ENCODE measurements at regions not wholly inside any gene's neighbourhood (a gene's known extent, or its start where the extent isn't known, plus 50 kb on each side); places are given as distances from the start of the nearest gene placed in this dataset.
A peak's percentile ranks its signal among the peaks of the same experiment; 100 is the strongest.

GRCh38 chr20:22921595-22922421 is 113.3 kb upstream of the SSTR4 start (continued):
- TF ChIP-seq, protein P1, sequence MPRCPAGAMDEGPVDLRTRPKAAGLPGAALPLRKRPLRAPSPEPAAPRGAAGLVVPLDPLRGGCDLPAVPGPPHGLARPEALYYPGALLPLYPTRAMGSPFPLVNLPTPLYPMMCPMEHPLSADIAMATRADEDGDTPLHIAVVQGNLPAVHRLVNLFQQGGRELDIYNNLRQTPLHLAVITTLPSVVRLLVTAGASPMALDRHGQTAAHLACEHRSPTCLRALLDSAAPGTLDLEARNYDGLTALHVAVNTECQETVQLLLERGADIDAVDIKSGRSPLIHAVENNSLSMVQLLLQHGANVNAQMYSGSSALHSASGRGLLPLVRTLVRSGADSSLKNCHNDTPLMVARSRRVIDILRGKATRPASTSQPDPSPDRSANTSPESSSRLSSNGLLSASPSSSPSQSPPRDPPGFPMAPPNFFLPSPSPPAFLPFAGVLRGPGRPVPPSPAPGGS (IDR thresholded peaks at IDR 0.05) = no peak

DNA sequence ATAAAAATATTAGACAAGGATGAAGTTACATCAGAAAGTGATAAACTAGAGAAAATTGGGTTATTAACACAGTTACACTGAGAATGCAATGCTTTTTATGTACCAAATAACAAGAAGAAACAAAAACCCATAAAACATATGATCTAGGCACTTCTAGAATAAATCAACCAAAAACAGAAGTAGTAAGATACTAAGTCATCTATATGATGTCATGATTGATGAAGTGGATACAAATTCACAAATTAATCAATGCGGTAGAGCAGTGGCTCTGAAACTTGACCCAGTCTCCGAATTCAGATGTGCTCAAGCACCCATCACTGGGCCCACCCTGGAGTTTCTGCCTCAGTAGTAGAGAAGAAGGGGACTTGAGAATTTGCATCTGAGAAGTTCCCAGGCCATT is 112.1 kb upstream of the SSTR4 start:
- FAIRE-seq (peak; percentile 84), DNase-seq (ENCODE audit: low read depth in 1 of 2, low spot score in 1 of 2) (no peak), ATAC-seq (no peak)
- Histone ChIP-seq H3K4me2 (no peak overlapping the region), H3K4me1 (peaks cover 40% of the 10 kb centered on the region), H3K9me3 (no peaks in the 10 kb centered on the region), H3K27ac (peak overlapping the region; percentile 51 to 68; a peak in 4 of 6 replicates), H3K4me3 (no peak overlapping the region)
- POLR2A ChIA-PET = no interaction called here
- TF ChIP-seq JUN (IDR thresholded peaks at IDR 0.05) (no peak), TFCP2L1 (CRISPR knock-in tag; IDR thresholded peaks at IDR 0.05) (no peak), HOXB13 (CRISPR knock-in tag; IDR thresholded peaks at IDR 0.05; ENCODE audit: low read depth) (no peak), ZNF302 (CRISPR knock-in tag; IDR thresholded peaks at IDR 0.05) (no peak), HDAC2 (IDR thresholded peaks at IDR 0.05) (no peak), KDM1A (IDR thresholded peaks at IDR 0.05; ENCODE audit: low read depth) (no peak), ZSCAN20 (CRISPR knock-in tag; IDR thresholded peaks at IDR 0.05) (no peak), NFE2L2 (conservative IDR thresholded peaks at IDR 0.05; ENCODE audit: low read length) (no peak), SREBF2 (IDR thresholded peaks at IDR 0.05) (no peak), ELK1 (IDR thresholded peaks at IDR 0.05; ENCODE audit: low read depth, low read length) (no peak), FOSL2 (IDR thresholded peaks at IDR 0.05) (no peak), FOSL2 (CRISPR knock-in tag; IDR thresholded peaks at IDR 0.05) (no peak), MYC (IDR thresholded peaks at IDR 0.05; ENCODE audit: borderline replicate concordance, low read length) (no peak), MAZ (IDR thresholded peaks at IDR 0.05; ENCODE audit: borderline replicate concordance, low read depth, low read length) (no peak), BHLHE40 (IDR thresholded peaks at IDR 0.05; ENCODE audit: low read depth, low read length) (no peak), CHD4 (IDR thresholded peaks at IDR 0.05; ENCODE audit: borderline replicate concordance) (no peak)
- TF ChIP-seq, protein P2, sequence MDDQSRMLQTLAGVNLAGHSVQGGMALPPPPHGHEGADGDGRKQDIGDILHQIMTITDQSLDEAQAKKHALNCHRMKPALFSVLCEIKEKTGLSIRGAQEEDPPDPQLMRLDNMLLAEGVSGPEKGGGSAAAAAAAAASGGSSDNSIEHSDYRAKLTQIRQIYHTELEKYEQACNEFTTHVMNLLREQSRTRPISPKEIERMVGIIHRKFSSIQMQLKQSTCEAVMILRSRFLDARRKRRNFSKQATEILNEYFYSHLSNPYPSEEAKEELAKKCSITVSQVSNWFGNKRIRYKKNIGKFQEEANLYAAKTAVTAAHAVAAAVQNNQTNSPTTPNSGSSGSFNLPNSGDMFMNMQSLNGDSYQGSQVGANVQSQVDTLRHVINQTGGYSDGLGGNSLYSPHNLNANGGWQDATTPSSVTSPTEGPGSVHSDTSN (IDR thresholded peaks at IDR 0.05) = no peak
- TF ChIP-seq, protein P1 (IDR thresholded peaks at IDR 0.05) = no peak
- 95% methylated on average over 2 of the region's 2 CpGs for WGBS (ENCODE audit: missing lambda C conversion rate)
- CTCF ChIA-PET = interaction anchor here (1.7 to 2.1 kb wide), 2 partner anchors 34 to 199 kb away, joined by 3 to 5 read pairs; no protein-coding TSS in a partner anchor

DNA sequence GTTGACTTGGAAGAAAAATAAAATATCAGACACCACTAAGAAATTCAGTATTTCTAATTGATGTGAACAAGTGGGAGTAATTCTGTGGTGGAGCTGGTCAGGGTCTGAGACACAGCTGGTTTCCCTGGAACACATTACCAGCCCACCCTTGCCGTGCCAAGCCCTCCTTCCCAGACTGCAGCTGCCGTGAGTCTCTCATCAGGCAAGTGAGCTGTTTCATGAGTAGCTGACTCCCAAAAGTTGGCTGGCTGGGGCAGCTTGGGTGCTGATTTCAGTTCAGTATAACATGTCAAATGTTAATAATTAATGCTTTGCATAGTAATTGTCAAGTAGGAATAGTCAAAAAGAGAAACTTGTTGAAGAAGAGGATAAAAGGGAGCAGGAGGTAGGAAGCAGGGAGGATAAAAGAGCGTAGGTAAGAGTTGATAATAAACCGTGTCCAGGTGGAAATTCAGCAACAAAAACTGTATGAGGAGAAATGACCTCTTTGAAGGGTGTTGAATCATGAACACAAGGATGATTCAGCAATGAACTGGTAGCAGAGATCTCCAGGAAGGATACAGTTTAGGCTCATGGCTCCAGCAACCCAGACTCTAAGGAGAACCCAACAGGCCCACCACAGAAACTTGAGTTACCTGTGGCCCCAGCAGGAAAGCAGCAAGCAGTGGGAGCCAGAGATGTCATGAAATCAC is 110.9 kb upstream of the SSTR4 start:
- ATAC-seq (peak in 1 of 2 experiments; percentile 63; a peak in 3 of 6 replicates), DNase-seq (ENCODE audit: low read depth in 1 of 2, low spot score in 1 of 2) (no peak), FAIRE-seq (peak; percentile 79)
- CTCF ChIA-PET = interaction anchor here (1.0 kb wide), 1 partner anchor 232 kb away, joined by 3 read pairs; no protein-coding TSS in a partner anchor
- H3K4me3 ChIP-seq = no peak overlapping the region
- H3K4me1 ChIP-seq = peaks cover 44% of the 10 kb centered on the region
- POLR2A ChIA-PET = no interaction called here
- WGBS (ENCODE audit: missing lambda C conversion rate) = 64% methylated on average over 4 of the region's 4 CpGs
- H3K27ac ChIP-seq = peak overlapping the region; percentile 51 to 70
- no peaks in the 10 kb centered on the region for H3K9me3 ChIP-seq
- H3K4me2 ChIP-seq = peak overlapping the region; percentile 3; the same call in 2 of the 3 replicates
- TF ChIP-seq JUN (IDR thresholded peaks at IDR 0.05) (no peak), JUNB (IDR thresholded peaks at IDR 0.05) (no peak), HOXB13 (CRISPR knock-in tag; IDR thresholded peaks at IDR 0.05; ENCODE audit: low read depth) (no peak), HEYL (CRISPR knock-in tag; IDR thresholded peaks at IDR 0.05) (no peak), ZSCAN20 (CRISPR knock-in tag; IDR thresholded peaks at IDR 0.05) (no peak), EP300 (IDR thresholded peaks at IDR 0.05) (no peak), FOSB (CRISPR knock-in tag; IDR thresholded peaks at IDR 0.05) (no peak), ATOH8 (CRISPR knock-in tag; IDR thresholded peaks at IDR 0.05; ENCODE audit: low read depth) (no peak), POLR2A (IDR thresholded peaks at IDR 0.05; ENCODE audit: low read length) (no peak), CEBPB (IDR thresholded peaks at IDR 0.05) (no peak), ZNF302 (CRISPR knock-in tag; IDR thresholded peaks at IDR 0.05) (no peak), FOSL2 (IDR thresholded peaks at IDR 0.05) (no peak), FOSL2 (CRISPR knock-in tag; IDR thresholded peaks at IDR 0.05) (no peak), MAFK (IDR thresholded peaks at IDR 0.05; ENCODE audit: partially characterized antibody) (no peak), HDAC2 (IDR thresholded peaks at IDR 0.05) (no peak), TFCP2L1 (CRISPR knock-in tag; IDR thresholded peaks at IDR 0.05) (no peak), HES2 (IDR thresholded peaks at IDR 0.05) (no peak)
- TF ChIP-seq, protein P1 (IDR thresholded peaks at IDR 0.05) = no peak
